HFFc6 (cell line): ENCODE measurements at regions not wholly inside any gene's neighbourhood (a gene's known extent, or its start where the extent isn't known, plus 50 kb on each side); places are given as distances from the start of the nearest gene placed in this dataset.

Experiments used
- DNase-seq: peaks from one replicate; pipeline ENCODE4 v3.0.0-alpha.2; 2018
- H3K27ac Mint-ChIP-seq: 2 replicates; pipeline ENCODE4 v1.8.0; 2020; ENCODE audit warnings: mild to moderate bottlenecking, mixed read lengths
- H3K27me3 Mint-ChIP-seq: 2 replicates; pipeline ENCODE4 v1.8.0; 2021; ENCODE audit warnings: mild to moderate bottlenecking, moderate library complexity, mixed read lengths; ENCODE audit not compliant: insufficient read depth
- H3K36me3 Mint-ChIP-seq: 2 replicates; pipeline ENCODE4 v1.8.0; 2021; ENCODE audit warnings: low read depth, mixed read lengths
- H3K4me1 Mint-ChIP-seq: 2 replicates; pipeline ENCODE4 v1.8.0; 2020; ENCODE audit warnings: low read depth, mixed read lengths
- H3K4me3 Mint-ChIP-seq: 2 replicates; pipeline ENCODE4 v1.8.0; 2020; ENCODE audit warnings: mild to moderate bottlenecking, moderate library complexity, mixed read lengths
- H3K9me3 Mint-ChIP-seq: 2 replicates; pipeline ENCODE4 v1.8.0; 2020; ENCODE audit warnings: mild to moderate bottlenecking, mixed read lengths
- TF ChIP-seq, protein P1 (sequence below): fragments of 200-600 bp; sonication (generic); IDR thresholded peaks from 2 replicates; pipeline ENCODE4 v1.5.0; 2021; ENCODE audit warnings: antibody characterized with exemption, mild to moderate bottlenecking

DNA sequence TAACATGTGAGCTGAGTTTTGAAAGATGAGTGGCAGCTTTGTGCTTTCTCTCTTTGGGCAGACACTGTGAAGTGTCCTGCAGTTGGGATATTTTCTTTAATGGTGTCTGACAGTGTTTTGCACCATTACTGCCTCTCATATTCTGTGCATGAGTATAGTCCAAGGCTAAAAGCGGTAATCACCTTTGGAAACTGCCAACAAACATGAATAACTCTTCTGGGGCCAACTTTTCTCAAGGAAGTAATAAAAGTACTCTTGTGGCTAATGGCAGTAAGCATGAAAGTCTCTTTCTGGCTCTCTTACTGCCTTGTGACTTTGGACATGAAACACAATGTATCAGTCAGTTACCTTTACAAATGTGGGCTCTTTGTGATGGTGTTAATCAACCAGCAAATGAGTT, 91.7 kb upstream of the SOX4 start:
- Mint-ChIP-seq H3K27ac (no peak overlapping the region), H3K4me3 (no peak overlapping the region), H3K9me3 (0 out of 2 replicates have a peak, but pooled peaks cover 3% of the 10 kb centered on the region), H3K4me1 (no peaks in the 10 kb centered on the region), H3K36me3 (no peaks in the 10 kb centered on the region), H3K27me3 (no peaks in the 10 kb centered on the region; the same call in none of the 2 replicates)
- DNase-seq = no peak
- TF ChIP-seq, protein P1, sequence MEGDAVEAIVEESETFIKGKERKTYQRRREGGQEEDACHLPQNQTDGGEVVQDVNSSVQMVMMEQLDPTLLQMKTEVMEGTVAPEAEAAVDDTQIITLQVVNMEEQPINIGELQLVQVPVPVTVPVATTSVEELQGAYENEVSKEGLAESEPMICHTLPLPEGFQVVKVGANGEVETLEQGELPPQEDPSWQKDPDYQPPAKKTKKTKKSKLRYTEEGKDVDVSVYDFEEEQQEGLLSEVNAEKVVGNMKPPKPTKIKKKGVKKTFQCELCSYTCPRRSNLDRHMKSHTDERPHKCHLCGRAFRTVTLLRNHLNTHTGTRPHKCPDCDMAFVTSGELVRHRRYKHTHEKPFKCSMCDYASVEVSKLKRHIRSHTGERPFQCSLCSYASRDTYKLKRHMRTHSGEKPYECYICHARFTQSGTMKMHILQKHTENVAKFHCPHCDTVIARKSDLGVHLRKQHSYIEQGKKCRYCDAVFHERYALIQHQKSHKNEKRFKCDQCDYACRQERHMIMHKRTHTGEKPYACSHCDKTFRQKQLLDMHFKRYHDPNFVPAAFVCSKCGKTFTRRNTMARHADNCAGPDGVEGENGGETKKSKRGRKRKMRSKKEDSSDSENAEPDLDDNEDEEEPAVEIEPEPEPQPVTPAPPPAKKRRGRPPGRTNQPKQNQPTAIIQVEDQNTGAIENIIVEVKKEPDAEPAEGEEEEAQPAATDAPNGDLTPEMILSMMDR = no peak

DNA sequence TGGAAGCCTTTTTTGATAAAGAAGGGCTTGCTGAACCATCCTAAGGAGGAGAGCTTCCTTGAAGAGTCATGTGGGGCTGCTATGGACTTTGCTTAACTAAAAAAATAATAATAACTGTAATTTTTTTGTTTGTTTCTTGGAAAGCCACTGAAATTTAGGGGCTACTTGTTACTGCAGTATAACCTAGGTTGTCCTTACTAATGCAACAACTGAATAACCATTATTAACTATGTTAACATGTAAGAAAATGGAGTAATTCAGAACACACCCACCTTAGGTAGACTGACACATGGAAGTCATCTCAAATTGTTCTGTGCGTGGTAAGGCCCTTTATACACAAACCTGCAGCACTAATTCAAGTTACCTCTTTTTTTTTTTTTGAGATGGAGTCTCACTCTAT, 90.9 kb upstream of the SOX4 start:
- H3K4me3 Mint-ChIP-seq = no peak overlapping the region
- TF ChIP-seq, protein P1 = no peak
- no peaks in the 10 kb centered on the region for H3K4me1 Mint-ChIP-seq
- no peaks in the 10 kb centered on the region; the same call in none of the 2 replicates for H3K27me3 Mint-ChIP-seq
- DNase-seq = no peak
- no peak overlapping the region for H3K27ac Mint-ChIP-seq
- no peaks in the 10 kb centered on the region for H3K36me3 Mint-ChIP-seq
- H3K9me3 Mint-ChIP-seq = 0 out of 2 replicates have a peak, but pooled peaks cover 3% of the 10 kb centered on the region

- Mint-ChIP-seq H3K36me3 (no peaks in the 10 kb centered on the region), H3K27me3 (no peaks in the 10 kb centered on the region; the same call in none of the 2 replicates), H3K27ac (no peak overlapping the region), H3K4me1 (no peaks in the 10 kb centered on the region), H3K9me3 (no peaks in the 10 kb centered on the region), H3K4me3 (no peak overlapping the region)
- DNase-seq = no peak
- TF ChIP-seq, protein P1 = no peak
Measured at GRCh38 chr6:21504790-21505189, 88.8 kb upstream of the SOX4 start.

- H3K4me1 Mint-ChIP-seq = no peaks in the 10 kb centered on the region
Measured at GRCh38 chr6:21505574-21505990, 88.0 kb upstream of the SOX4 start.

GRCh38 chr6:21506126-21506525, 87.4 kb upstream of the SOX4 start:
- Mint-ChIP-seq H3K27ac (no peak overlapping the region), H3K9me3 (no peaks in the 10 kb centered on the region), H3K36me3 (no peaks in the 10 kb centered on the region), H3K4me1 (no peaks in the 10 kb centered on the region), H3K27me3 (no peaks in the 10 kb centered on the region; the same call in none of the 2 replicates), H3K4me3 (no peak overlapping the region)
- TF ChIP-seq, protein P1 = no peak
- no peak for DNase-seq

More at GRCh38 chr6:21505574-21505990, 88.0 kb upstream of the SOX4 start:
- no peaks in the 10 kb centered on the region for H3K36me3 Mint-ChIP-seq
- no peak for DNase-seq
- TF ChIP-seq, protein P1 = no peak
- H3K9me3 Mint-ChIP-seq = no peaks in the 10 kb centered on the region
- H3K4me3 Mint-ChIP-seq = no peak overlapping the region
- no peak overlapping the region for H3K27ac Mint-ChIP-seq
- no peaks in the 10 kb centered on the region; the same call in none of the 2 replicates for H3K27me3 Mint-ChIP-seq

GRCh38 chr6:21507811-21508210, 85.7 kb upstream of the SOX4 start:
- H3K9me3 Mint-ChIP-seq = no peaks in the 10 kb centered on the region
- no peaks in the 10 kb centered on the region; the same call in 1 of the 2 replicates for H3K27me3 Mint-ChIP-seq
- no peaks in the 10 kb centered on the region for H3K36me3 Mint-ChIP-seq
- no peaks in the 10 kb centered on the region for H3K4me1 Mint-ChIP-seq
- no peak for DNase-seq
- TF ChIP-seq, protein P1 = no peak
- no peak overlapping the region for H3K4me3 Mint-ChIP-seq
- no peak overlapping the region for H3K27ac Mint-ChIP-seq
